Peyer's patch (tissue), 4 donors: ENCODE measurements at regions not wholly inside any gene's neighbourhood (a gene's known extent, or its start where the extent isn't known, plus 50 kb on each side); places are given as distances from the start of the nearest gene placed in this dataset.

Experiments
- DNase-seq, 3 donors: peaks; one replicate each; pipeline ENCODE4 v3.0.0-alpha.2; 2017 to 2019
- H3K27ac ChIP-seq, 4 donors: fragments of 200-600 bp; sonication (generic); one replicate each; pipeline ENCODE4 v1.5.1; 2016 to 2019
- H3K27me3 ChIP-seq, 2 donors: fragments of 200-600 bp; sonication (generic); one replicate each; pipeline ENCODE4 v1.5.1; 2019
- H3K36me3 ChIP-seq, 3 donors: fragments of 200-600 bp; sonication (generic); one replicate each; pipeline ENCODE4 v1.5.1; 2016 to 2019
- H3K4me1 ChIP-seq, 4 donors: fragments of 200-600 bp; sonication (generic); one replicate each; pipeline ENCODE4 v1.5.1; 2016 to 2019
- H3K4me3 ChIP-seq, 4 donors: fragments of 200-600 bp; sonication (generic); 1 replicate in 3 of 4; 2 replicates in 1 of 4; pipeline ENCODE4 v1.5.1; 2016 to 2019; ENCODE audit warnings: mild to moderate bottlenecking in 1 of 4
- H3K9me3 ChIP-seq, 4 donors: fragments of 200-600 bp; sonication (generic); one replicate each; pipeline ENCODE4 v1.5.1; 2016 to 2019; ENCODE audit warnings: mild to moderate bottlenecking in 1 of 4
- CTCF ChIP-seq, 6 experiments: fragments of 450-650 bp in 4 of 6; fragments of 200-600 bp in 2 of 6; sonication (generic) in 1 of 6; IDR thresholded peaks; one replicate each; pipeline ENCODE4 v1.5.1; 2017 to 2019; ENCODE audit warnings: antibody characterized with exemption in 6 of 6, mild to moderate bottlenecking in 3 of 6, moderate library complexity in 1 of 6
- POLR2A ChIP-seq, 2 donors: fragments of 450-650 bp; IDR thresholded peaks; one replicate each; pipeline ENCODE4 v1.5.1; 2017; ENCODE audit warnings: antibody characterized with exemption in 2 of 2, mild to moderate bottlenecking in 2 of 2, moderate library complexity in 2 of 2

GRCh38 chr21:15242906-15243305 lies 178.1 kb upstream of the NRIP1 start:
- Histone ChIP-seq H3K9me3 (no peaks in the 10 kb centered on the region), H3K36me3 (no peaks in the 10 kb centered on the region), H3K4me3 (no peak overlapping the region), H3K27ac (no peak overlapping the region), H3K4me1 (no peaks in the 10 kb centered on the region), H3K27me3 (no peaks in the 10 kb centered on the region)
- no peak for TF ChIP-seq CTCF (IDR thresholded peaks at IDR 0.05)
- no peak for TF ChIP-seq POLR2A (IDR thresholded peaks at IDR 0.05)
- DNase-seq, result no peak

- TF ChIP-seq POLR2A (IDR thresholded peaks at IDR 0.05) (no peak), CTCF (IDR thresholded peaks at IDR 0.05) (no peak)
- Histone ChIP-seq H3K27me3 (no peaks in the 10 kb centered on the region), H3K9me3 (no peaks in the 10 kb centered on the region), H3K4me3 (no peak overlapping the region), H3K27ac (no peak overlapping the region), H3K4me1 (no peaks in the 10 kb centered on the region), H3K36me3 (no peaks in the 10 kb centered on the region)
- DNase-seq, result no peak
Measured at GRCh38 chr21:15243406-15243805, 178.6 kb upstream of the NRIP1 start.

GRCh38 chr21:15247613-15248012 lies 182.8 kb upstream of the NRIP1 start:
- Histone ChIP-seq H3K27me3 (no peaks in the 10 kb centered on the region), H3K4me1 (no peaks in the 10 kb centered on the region), H3K36me3 (no peaks in the 10 kb centered on the region), H3K4me3 (no peak overlapping the region), H3K9me3 (no peaks in the 10 kb centered on the region), H3K27ac (no peak overlapping the region)
- no peak for TF ChIP-seq CTCF (IDR thresholded peaks at IDR 0.05)
- TF ChIP-seq POLR2A (IDR thresholded peaks at IDR 0.05), result no peak
- no peak for DNase-seq

GRCh38 chr21:15249285-15249993 lies 184.6 kb upstream of the NRIP1 start:
- Histone ChIP-seq H3K27me3 (no peaks in the 10 kb centered on the region), H3K4me1 (no peaks in the 10 kb centered on the region), H3K36me3 (no peaks in the 10 kb centered on the region), H3K9me3 (no peaks in the 10 kb centered on the region), H3K27ac (no peak overlapping the region), H3K4me3 (no peak overlapping the region)
- DNase-seq, result no peak
- no peak for TF ChIP-seq POLR2A (IDR thresholded peaks at IDR 0.05)
- no peak for TF ChIP-seq CTCF (IDR thresholded peaks at IDR 0.05)

GRCh38 chr21:15250384-15250783 lies 185.6 kb upstream of the NRIP1 start:
- no peaks in the 10 kb centered on the region for H3K9me3 ChIP-seq
- no peak overlapping the region for H3K27ac ChIP-seq
- no peaks in the 10 kb centered on the region for H3K36me3 ChIP-seq
- no peak overlapping the region for H3K4me3 ChIP-seq
- H3K4me1 ChIP-seq, result no peaks in the 10 kb centered on the region
- TF ChIP-seq CTCF (IDR thresholded peaks at IDR 0.05) (no peak), POLR2A (IDR thresholded peaks at IDR 0.05) (no peak)
- no peak for DNase-seq
- H3K27me3 ChIP-seq, result no peaks in the 10 kb centered on the region

GRCh38 chr21:15252431-15252830 lies 187.6 kb upstream of the NRIP1 start:
- Histone ChIP-seq H3K36me3 (no peaks in the 10 kb centered on the region), H3K9me3 (no peaks in the 10 kb centered on the region), H3K4me1 (no peaks in the 10 kb centered on the region), H3K4me3 (no peak overlapping the region), H3K27me3 (no peaks in the 10 kb centered on the region), H3K27ac (no peak overlapping the region)
- no peak for TF ChIP-seq CTCF (IDR thresholded peaks at IDR 0.05)
- TF ChIP-seq POLR2A (IDR thresholded peaks at IDR 0.05), result no peak
- no peak for DNase-seq
